DMS153 treated with DMSO at 0.1 percent for 48 hours (cell line): ENCODE measurements at regions not wholly inside any gene's neighbourhood (a gene's known extent, or its start where the extent isn't known, plus 50 kb on each side); places are given as distances from the start of the nearest gene placed in this dataset.

Source experiments
- DNase-seq: peaks from one replicate; lab custom pipeline; 2025; ENCODE audit not compliant: unreplicated experiment; lab: John Stamatoyannopoulos, UW

- no peak for DNase-seq
These were observed 242.2 kb downstream of the CSNK1G3 start for GRCh38 chr5:123753937-123754891.

GRCh38 chr5:123753180-123753936 lies 241.4 kb downstream of the CSNK1G3 start:
- DNase-seq, result no peak

GRCh38 chr5:123752552-123753179 lies 240.7 kb downstream of the CSNK1G3 start:
- DNase-seq, result no peak

GRCh38 chr5:123751670-123752069 lies 239.7 kb downstream of the CSNK1G3 start:
- no peak for DNase-seq

- DNase-seq, result no peak
These were observed 236.3 kb downstream of the CSNK1G3 start for GRCh38 chr5:123748239-123748638.

- DNase-seq, result no peak
These were observed 234.8 kb downstream of the CSNK1G3 start for GRCh38 chr5:123746683-123747360.

- DNase-seq, result no peak
These were observed 232.1 kb downstream of the CSNK1G3 start for GRCh38 chr5:123743990-123744583.

GRCh38 chr5:123735384-123735783 lies 223.4 kb downstream of the CSNK1G3 start:
- no peak for DNase-seq

GRCh38 chr5:123732257-123732656 lies 220.3 kb downstream of the CSNK1G3 start:
- DNase-seq, result no peak

- no peak for DNase-seq
These were observed 210.5 kb downstream of the CSNK1G3 start for GRCh38 chr5:123722451-123722850.

- DNase-seq, result no peak
These were observed 209.8 kb downstream of the CSNK1G3 start for GRCh38 chr5:123721675-123722276.

- DNase-seq, result no peak
These were observed 209.0 kb downstream of the CSNK1G3 start for GRCh38 chr5:123720955-123721354.

- DNase-seq, result no peak
These were observed 208.4 kb downstream of the CSNK1G3 start for GRCh38 chr5:123720339-123720738.

- no peak for DNase-seq
These were observed 207.0 kb downstream of the CSNK1G3 start for GRCh38 chr5:123719004-123719403.

- DNase-seq, result no peak
These were observed 206.3 kb downstream of the CSNK1G3 start for GRCh38 chr5:123718238-123718637.

GRCh38 chr5:123717139-123717538 lies 205.2 kb downstream of the CSNK1G3 start:
- no peak for DNase-seq

- DNase-seq, result no peak
These were observed 198.1 kb downstream of the CSNK1G3 start for GRCh38 chr5:123710031-123710430.

GRCh38 chr5:123709422-123709821 lies 197.4 kb downstream of the CSNK1G3 start:
- no peak for DNase-seq

GRCh38 chr5:123708074-123708806 lies 196.3 kb downstream of the CSNK1G3 start:
- DNase-seq, result no peak
